Eye (tissue), 1 donor: ENCODE measurements at regions not wholly inside any gene's neighbourhood (a gene's known extent, or its start where the extent isn't known, plus 50 kb on each side); places are given as distances from the start of the nearest gene placed in this dataset.

Experiments used
- DNase-seq: peaks from one replicate; pipeline ENCODE4 v3.0.0-alpha.2; 2015

GRCh38 chrX:44040406-44040805, 67.2 kb upstream of the NDP start:
- no peak for DNase-seq

- DNase-seq: peak; percentile 15
Measured at GRCh38 chrX:44039556-44039955, 66.4 kb upstream of the NDP start.

- peak; percentile 14 for DNase-seq
Measured at GRCh38 chrX:44036336-44036735, 63.1 kb upstream of the NDP start.

GRCh38 chrX:44035571-44035970, 62.4 kb upstream of the NDP start:
- no peak for DNase-seq

- DNase-seq: no peak
Measured at GRCh38 chrX:44032479-44032878, 59.3 kb upstream of the NDP start.

- DNase-seq: no peak
Measured at GRCh38 chrX:44025555-44025954, 52.4 kb upstream of the NDP start.
